AG04449 (cell line): ENCODE measurements at regions not wholly inside any gene's neighbourhood (a gene's known extent, or its start where the extent isn't known, plus 50 kb on each side); places are given as distances from the start of the nearest gene placed in this dataset.
A peak's percentile ranks its signal among the peaks of the same experiment; 100 is the strongest.

Source experiments
- CTCF ChIA-PET: fragments of 350-600 bp; formaldehyde crosslinking; extraction: SDS; loops from one replicate; lab custom pipeline; 2021; ENCODE audit warnings: antibody characterized with exemption; lab: Yijun Ruan, JAX
- POLR2A ChIA-PET: fragments of 400-600, 350-600 bp; formaldehyde crosslinking; extraction: SDS; loops from one replicate; lab custom pipeline; 2020; ENCODE audit warnings: antibody characterized with exemption, inconsistent platforms; lab: Yijun Ruan, JAX
- DNase-seq: peaks from one replicate; pipeline ENCODE4 v3.0.0-alpha.2; 2010; ENCODE audit warnings: low read depth, low spot score
- H3K4me3 ChIP-seq: 2 replicates; pipeline ENCODE4 v1.5.1; 2011; ENCODE audit warnings: low read depth, mild to moderate bottlenecking, control low read depth, low read length
- CTCF ChIP-seq: IDR thresholded peaks from one replicate; pipeline ENCODE4 v1.5.1; 2011; ENCODE audit warnings: mild to moderate bottlenecking, moderate library complexity, low read length, control low read depth, inconsistent platforms; ENCODE audit not compliant: insufficient read depth; ENCODE audit errors: missing control alignments

DNA sequence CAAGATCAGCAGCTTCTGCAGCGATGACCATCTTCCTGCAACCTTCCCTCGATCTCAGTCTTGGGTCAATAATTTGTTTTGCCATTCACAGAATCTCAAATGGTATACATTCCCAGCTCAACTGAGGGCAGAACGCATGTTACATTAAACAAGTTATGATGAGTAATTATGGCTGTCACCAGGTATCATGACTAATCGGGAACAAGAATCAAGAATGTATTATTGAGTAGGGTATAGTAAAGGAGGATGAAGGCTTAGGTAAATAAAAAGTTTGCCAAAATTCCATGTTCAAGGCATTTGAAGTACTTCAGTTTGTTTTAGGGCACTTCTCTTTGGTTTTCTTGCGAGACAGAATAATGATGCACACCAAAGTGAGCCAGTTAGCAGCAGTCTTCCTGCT is 194.1 kb downstream of the SH2D1A start:
- no peak overlapping the region for H3K4me3 ChIP-seq
- DNase-seq: no peak
- ChIA-PET CTCF (no interaction called here), POLR2A (no interaction called here)
- TF ChIP-seq CTCF: no peak

DNA sequence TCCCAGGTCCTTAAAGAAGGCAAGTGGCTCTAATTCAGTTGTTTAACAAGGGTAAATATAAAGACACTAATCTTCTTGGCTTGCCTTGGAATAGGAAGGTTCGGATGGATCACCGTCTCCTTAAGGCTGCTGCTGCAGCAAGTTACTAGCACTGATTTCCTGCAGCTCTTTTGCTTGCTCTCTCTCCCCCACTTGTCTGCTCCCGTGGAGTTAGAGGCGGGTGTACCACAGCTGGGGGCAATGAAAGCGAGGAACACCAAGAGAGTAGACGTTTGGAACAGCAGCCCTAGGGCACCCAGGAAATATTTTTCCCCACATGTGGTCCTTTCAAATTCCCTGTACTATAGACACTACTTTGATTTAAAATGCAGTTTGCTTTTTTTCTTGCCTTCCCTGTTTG is 202.2 kb downstream of the SH2D1A start:
- TF ChIP-seq CTCF: no peak
- H3K4me3 ChIP-seq: no peak overlapping the region
- POLR2A ChIA-PET: no interaction called here
- CTCF ChIA-PET: no interaction called here
- no peak for DNase-seq

GRCh38 chrX:124555036-124555595 is 208.8 kb downstream of the SH2D1A start:
- ChIA-PET POLR2A (interaction anchor here (0.6 to 0.9 kb wide), 2 partner anchors 34 to 36 kb away, joined by 3 read pairs; no protein-coding TSS in a partner anchor), CTCF (no interaction called here)
- H3K4me3 ChIP-seq: no peak overlapping the region
- DNase-seq: peak; percentile 74
- TF ChIP-seq CTCF: no peak

DNA sequence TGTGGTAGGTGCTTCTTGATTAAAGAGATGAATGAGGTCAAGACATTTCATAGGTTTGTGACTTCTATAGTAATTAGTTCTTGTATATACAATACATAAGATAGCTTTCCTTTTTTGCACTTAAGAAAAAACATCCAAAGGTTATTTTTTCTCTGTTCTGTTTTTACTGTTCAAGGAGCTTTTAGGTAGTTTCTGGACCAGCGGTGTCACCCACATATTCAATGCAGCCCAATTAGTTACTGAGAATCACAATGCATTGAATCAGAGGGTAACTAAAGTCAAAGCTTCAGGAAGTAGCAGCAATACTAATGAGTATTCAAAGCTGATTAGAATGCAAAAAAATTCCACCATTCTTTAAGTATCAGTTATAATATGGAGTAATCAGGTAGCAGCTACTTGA is 211.6 kb downstream of the SH2D1A start:
- no peak for DNase-seq
- TF ChIP-seq CTCF: no peak
- CTCF ChIA-PET: interaction anchor here (1.1 kb wide), 1 partner anchor 43 kb away, joined by 4 read pairs; no protein-coding TSS in a partner anchor
- POLR2A ChIA-PET: no interaction called here
- H3K4me3 ChIP-seq: no peak overlapping the region

DNA sequence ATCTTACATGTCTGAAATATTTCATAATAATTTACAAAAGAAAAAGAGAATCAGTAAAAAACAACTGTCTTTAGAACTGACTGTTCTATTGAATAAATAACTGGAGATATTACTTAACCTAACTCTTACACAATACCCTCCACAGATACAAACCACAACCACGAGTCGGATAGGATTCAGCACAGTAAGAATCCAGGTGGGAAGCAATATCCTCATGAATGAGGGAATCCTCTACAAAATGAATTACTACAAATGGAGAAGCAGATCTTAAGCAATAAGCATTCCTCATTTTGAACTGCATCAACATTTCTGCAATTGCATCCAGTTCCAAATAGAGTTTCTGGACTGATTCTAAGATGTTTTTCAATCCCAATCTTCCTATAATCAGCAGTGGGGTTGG is 227.1 kb downstream of the SH2D1A start:
- ChIA-PET CTCF (no interaction called here), POLR2A (no interaction called here)
- DNase-seq: no peak
- no peak for TF ChIP-seq CTCF
- H3K4me3 ChIP-seq: no peak overlapping the region

- no peak for DNase-seq
- POLR2A ChIA-PET: no interaction called here
- no peak for TF ChIP-seq CTCF
- CTCF ChIA-PET: no interaction called here
- H3K4me3 ChIP-seq: no peak overlapping the region
Observed at GRCh38 chrX:124592744-124593143, 246.4 kb downstream of the SH2D1A start.
